K562 (cell line): ENCODE measurements at regions not wholly inside any gene's neighbourhood (a gene's known extent, or its start where the extent isn't known, plus 50 kb on each side); places are given as distances from the start of the nearest gene placed in this dataset.
"Not testable (repeated sequence)": the region's sequence is repeated elsewhere in the genome, so short reads cannot be mapped to it uniquely, and the experiment has no call there.

Experiments used
- ATAC-seq: fragments of 200-7000 bp; cut with Tn5 transposase; 3 replicates; pipeline ENCODE4 v1.9.1; 2020; ENCODE audit warnings: moderate library complexity
- BruUV-seq: library from RNA; stranded (reverse); fragments of 400-500 nt; replicated peaks from 2 replicates; lab custom pipeline; 2021; lab: Mats Ljungman, UMichigan
- CTCF ChIA-PET: fragments of 300-600 bp; formaldehyde crosslinking; extraction: SDS; loops from one replicate; lab custom pipeline; 2021; ENCODE audit warnings: low intra/inter-chr PET ratio; lab: Yijun Ruan, JAX
- POLR2A ChIA-PET: fragments of 300-600, 350-650 bp; sonication (Branson Sonifier 250); formaldehyde crosslinking; extraction: SDS; loops from one replicate; lab custom pipeline; 2021; ENCODE audit warnings: antibody characterized with exemption, inconsistent platforms; lab: Yijun Ruan, JAX
- DNase-seq, 4 experiments: peaks; one replicate each; pipeline versions ENCODE4 v3.0.0 to v3.0.0-alpha.2; 2011 to 2018; ENCODE audit warnings: low spot score in 3 of 4, mixed read lengths in 3 of 4; ENCODE audit errors: extremely low read depth in 1 of 4
- FAIRE-seq: peaks from 2 replicates; lab custom pipeline; 2011; peaks lifted over from hg19 to GRCh38; lab: Jason Lieb, UNC
- H2AFZ ChIP-seq: 2 replicates; pipeline ENCODE4 v1.6.0; 2011; ENCODE audit warnings: low read depth, low read length, control low read depth, inconsistent platforms
- H3K27ac ChIP-seq: fragments of 200-600 bp; 3 replicates; pipeline ENCODE4 v1.8.0; 2011; ENCODE audit warnings: low read depth, mild to moderate bottlenecking, control low read depth, inconsistent platforms, low read length, moderate library complexity, mixed read lengths; ENCODE audit errors: extremely low read depth
- H3K27me3 ChIP-seq, 2 experiments: fragments of 300-600 bp in 1 of 2; 2 replicates in 1 of 2; 3 replicates in 1 of 2; pipeline versions ENCODE4 v1.6.0 to v1.8.0; 2011; ENCODE audit warnings: inconsistent platforms in 2 of 2, low read length in 2 of 2, mild to moderate bottlenecking in 1 of 2, mixed read lengths in 1 of 2, moderate library complexity in 1 of 2; ENCODE audit not compliant: control insufficient read depth in 2 of 2, insufficient read depth in 2 of 2
- H3K36me3 ChIP-seq: fragments of 300-600 bp; 3 replicates; pipeline ENCODE4 v1.8.0; 2011; ENCODE audit warnings: mild to moderate bottlenecking, low read length, inconsistent platforms; ENCODE audit not compliant: control insufficient read depth, insufficient read depth
- H3K4me1 ChIP-seq, 2 experiments: fragments of 200-600 bp in 1 of 2; replicated peaks in 1 of 2; 2 replicates in 1 of 2; 3 replicates in 1 of 2; pipeline versions ENCODE4 v1.5.1 to v1.8.0; 2011; ENCODE audit warnings: inconsistent platforms in 2 of 2, low read length in 2 of 2, mild to moderate bottlenecking in 1 of 2, mixed read lengths in 1 of 2, moderate library complexity in 1 of 2; ENCODE audit not compliant: control insufficient read depth in 2 of 2, insufficient read depth in 2 of 2
- H3K4me2 ChIP-seq: 2 replicates; pipeline ENCODE4 v1.6.1; 2011; ENCODE audit warnings: low read length, control low read depth, inconsistent platforms, mixed read lengths; ENCODE audit not compliant: insufficient read depth
- H3K4me3 ChIP-seq: fragments of 200-600 bp; sonication (generic), shearing (Covaris generic); 2 replicates; pipeline ENCODE4 v1.5.1; 2016; ENCODE audit warnings: control low read depth, inconsistent platforms
- H3K79me2 ChIP-seq: fragments of 200-600 bp; 3 replicates; pipeline ENCODE4 v1.8.0; 2011; ENCODE audit warnings: low read length, inconsistent platforms; ENCODE audit not compliant: control insufficient read depth, insufficient read depth
- H3K9ac ChIP-seq, 2 experiments: 2 replicates each; pipeline versions ENCODE4 v1.6.0 to v1.6.1; 2011; ENCODE audit warnings: low read depth in 2 of 2, low read length in 2 of 2, control low read depth in 1 of 2, inconsistent platforms in 1 of 2, mild to moderate bottlenecking in 1 of 2, mixed read lengths in 1 of 2; ENCODE audit not compliant: insufficient read depth in 1 of 2
- H3K9me1 ChIP-seq: one replicate; pipeline ENCODE4 v1.6.0; 2011; ENCODE audit warnings: inconsistent platforms, mild to moderate bottlenecking, low read length, moderate library complexity; ENCODE audit not compliant: control insufficient read depth, insufficient read depth
- H3K9me3 ChIP-seq: replicated peaks from 2 replicates; pipeline ENCODE4 v1.5.1; 2011; ENCODE audit warnings: low read depth, low read length, inconsistent platforms; ENCODE audit not compliant: control insufficient read depth, insufficient read depth
- H4K20me1 ChIP-seq: replicated peaks from 2 replicates; pipeline ENCODE4 v1.6.1; 2011; ENCODE audit warnings: low read length, inconsistent platforms, mixed read lengths; ENCODE audit not compliant: control insufficient read depth, insufficient read depth
- FOXK2 ChIP-seq, 2 experiments: fragments of 450-650 bp; IDR thresholded peaks in 1 of 2; conservative IDR thresholded peaks in 1 of 2; 2 replicates each; pipeline ENCODE4 v1.6.1; 2016; ENCODE audit warnings: low read depth in 2 of 2, mild to moderate bottlenecking in 1 of 2
- MAFK ChIP-seq: IDR thresholded peaks from 2 replicates; pipeline ENCODE4 v1.6.1; 2011; ENCODE audit warnings: low read length, improper control_type of control experiment
- PPARD ChIP-seq: fragments of 250-450 bp; sonication (Bioruptor Pico); IDR thresholded peaks from 2 replicates; pipeline ENCODE4 v1.8.0; 2022; ENCODE audit warnings: inconsistent platforms, mild to moderate bottlenecking, moderate library complexity
- RBM14 ChIP-seq: fragments of 200-400 bp; formaldehyde crosslinking; IDR thresholded peaks from 2 replicates; pipeline ENCODE4 v1.6.1; 2018; ENCODE audit warnings: low read depth, mild to moderate bottlenecking, low read length, moderate library complexity, borderline replicate concordance; ENCODE audit not compliant: insufficient read depth
- RNF2 ChIP-seq: sonication (generic); IDR thresholded peaks from 2 replicates; pipeline ENCODE4 v1.6.1; 2016
- TARDBP ChIP-seq: fragments of 450-650 bp; IDR thresholded peaks from 2 replicates; pipeline ENCODE4 v1.6.1; 2016
- WGBS: fragments of 100-300 bp; shearing (Covaris generic); methylation state at CpG from one replicate; pipeline ENCODE4 v1.1.6; 2016; ENCODE audit warnings: low coverage, mixed read lengths; ENCODE audit not compliant: insufficient coverage; ENCODE audit errors: missing lambda C conversion rate; 5-methylcytosine and 5-hydroxymethylcytosine counted together
- in situ Hi-C: fragments of 300-500 bp; cut with MboI; formaldehyde crosslinking; loops from 4 replicates; pipeline ENCODE4 v1.15.0; 2018; ENCODE audit warnings: inconsistent platforms, mixed read lengths
- intact Hi-C: fragments of 100-400 bp; cut with micrococcal nuclease; formaldehyde crosslinking; loops from 2 replicates; pipeline ENCODE4 v1.14.2; 2022
- TF ChIP-seq, protein P1 (sequence below): sonication (generic); formaldehyde crosslinking; IDR thresholded peaks from 2 replicates; pipeline ENCODE4 v1.8.0; 2022; ENCODE audit warnings: missing genetic modification reagents, mild to moderate bottlenecking, moderate library complexity, borderline replicate concordance
- TF ChIP-seq, protein P2 (sequence below): fragments of 250-450 bp; sonication (Bioruptor Pico); IDR thresholded peaks from 2 replicates; pipeline ENCODE4 v1.5.0; 2022; ENCODE audit warnings: mild to moderate bottlenecking
- TF ChIP-seq, protein P3 (sequence below): sonication (generic); formaldehyde crosslinking; IDR thresholded peaks from 2 replicates; pipeline ENCODE4 v1.8.0; 2022; ENCODE audit warnings: mild to moderate bottlenecking, missing genetic modification reagents, borderline replicate concordance

DNA sequence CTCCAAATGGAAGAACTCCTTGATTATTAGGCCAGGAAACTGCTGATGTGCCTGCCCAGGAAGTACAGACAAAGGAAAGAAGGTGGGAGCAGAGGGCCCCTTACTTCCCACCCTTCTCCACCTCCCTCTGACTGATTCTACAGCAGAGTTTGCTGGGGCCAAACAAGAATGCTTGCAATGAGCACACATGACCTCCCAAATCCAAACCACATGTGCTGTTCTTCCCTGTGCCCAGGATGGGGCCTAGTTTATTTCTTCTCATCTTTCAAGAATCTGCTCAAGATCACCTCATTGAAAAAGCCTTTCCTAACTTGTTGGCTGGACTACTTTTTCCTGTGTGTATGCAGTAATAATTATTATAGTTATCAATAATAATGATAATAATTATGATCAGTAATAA, 286.1 kb downstream of the RAB38 start (continued):
- TF ChIP-seq, protein P1, sequence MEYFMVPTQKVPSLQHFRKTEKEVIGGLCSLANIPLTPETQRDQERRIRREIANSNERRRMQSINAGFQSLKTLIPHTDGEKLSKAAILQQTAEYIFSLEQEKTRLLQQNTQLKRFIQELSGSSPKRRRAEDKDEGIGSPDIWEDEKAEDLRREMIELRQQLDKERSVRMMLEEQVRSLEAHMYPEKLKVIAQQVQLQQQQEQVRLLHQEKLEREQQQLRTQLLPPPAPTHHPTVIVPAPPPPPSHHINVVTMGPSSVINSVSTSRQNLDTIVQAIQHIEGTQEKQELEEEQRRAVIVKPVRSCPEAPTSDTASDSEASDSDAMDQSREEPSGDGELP (CRISPR knock-in tag) = no peak
- TF ChIP-seq PPARD (CRISPR knock-in tag) (no peak), MAFK (no peak), FOXK2 (conservative IDR thresholded peaks at IDR 0.05 in 1 of 2, IDR thresholded peaks at IDR 0.05 in 1 of 2; ENCODE audit: low read depth in 2 of 2) (no peak), RBM14 (no peak), RNF2 (no peak), TARDBP (no peak)
- TF ChIP-seq, protein P2, sequence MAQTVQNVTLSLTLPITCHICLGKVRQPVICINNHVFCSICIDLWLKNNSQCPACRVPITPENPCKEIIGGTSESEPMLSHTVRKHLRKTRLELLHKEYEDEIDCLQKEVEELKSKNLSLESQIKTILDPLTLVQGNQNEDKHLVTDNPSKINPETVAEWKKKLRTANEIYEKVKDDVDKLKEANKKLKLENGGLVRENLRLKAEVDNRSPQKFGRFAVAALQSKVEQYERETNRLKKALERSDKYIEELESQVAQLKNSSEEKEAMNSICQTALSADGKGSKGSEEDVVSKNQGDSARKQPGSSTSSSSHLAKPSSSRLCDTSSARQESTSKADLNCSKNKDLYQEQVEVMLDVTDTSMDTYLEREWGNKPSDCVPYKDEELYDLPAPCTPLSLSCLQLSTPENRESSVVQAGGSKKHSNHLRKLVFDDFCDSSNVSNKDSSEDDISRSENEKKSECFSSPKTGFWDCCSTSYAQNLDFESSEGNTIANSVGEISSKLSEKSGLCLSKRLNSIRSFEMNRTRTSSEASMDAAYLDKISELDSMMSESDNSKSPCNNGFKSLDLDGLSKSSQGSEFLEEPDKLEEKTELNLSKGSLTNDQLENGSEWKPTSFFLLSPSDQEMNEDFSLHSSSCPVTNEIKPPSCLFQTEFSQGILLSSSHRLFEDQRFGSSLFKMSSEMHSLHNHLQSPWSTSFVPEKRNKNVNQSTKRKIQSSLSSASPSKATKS (CRISPR knock-in tag) = no peak
- TF ChIP-seq, protein P3, sequence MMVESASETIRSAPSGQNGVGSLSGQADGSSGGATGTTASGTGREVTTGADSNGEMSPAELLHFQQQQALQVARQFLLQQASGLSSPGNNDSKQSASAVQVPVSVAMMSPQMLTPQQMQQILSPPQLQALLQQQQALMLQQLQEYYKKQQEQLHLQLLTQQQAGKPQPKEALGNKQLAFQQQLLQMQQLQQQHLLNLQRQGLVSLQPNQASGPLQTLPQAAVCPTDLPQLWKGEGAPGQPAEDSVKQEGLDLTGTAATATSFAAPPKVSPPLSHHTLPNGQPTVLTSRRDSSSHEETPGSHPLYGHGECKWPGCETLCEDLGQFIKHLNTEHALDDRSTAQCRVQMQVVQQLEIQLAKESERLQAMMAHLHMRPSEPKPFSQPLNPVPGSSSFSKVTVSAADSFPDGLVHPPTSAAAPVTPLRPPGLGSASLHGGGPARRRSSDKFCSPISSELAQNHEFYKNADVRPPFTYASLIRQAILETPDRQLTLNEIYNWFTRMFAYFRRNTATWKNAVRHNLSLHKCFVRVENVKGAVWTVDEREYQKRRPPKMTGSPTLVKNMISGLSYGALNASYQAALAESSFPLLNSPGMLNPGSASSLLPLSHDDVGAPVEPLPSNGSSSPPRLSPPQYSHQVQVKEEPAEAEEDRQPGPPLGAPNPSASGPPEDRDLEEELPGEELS = no peak

DNA sequence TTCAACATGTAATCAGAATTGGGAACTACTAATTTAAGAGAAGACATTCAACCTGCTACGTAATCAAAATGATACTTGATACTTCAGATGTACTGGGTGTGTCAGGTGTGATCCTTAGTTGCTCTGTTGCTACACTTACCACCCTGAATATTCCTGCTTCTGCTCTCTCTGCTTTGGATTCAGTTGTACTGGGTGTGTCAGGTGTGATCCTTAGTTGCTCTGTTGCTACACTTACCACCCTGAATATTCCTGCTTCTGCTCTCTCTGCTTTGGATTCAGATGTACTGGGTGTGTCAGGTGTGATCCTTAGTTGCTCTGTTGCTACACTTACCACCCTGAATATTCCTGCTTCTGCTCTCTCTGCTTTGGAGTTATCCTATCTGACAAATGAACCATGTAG, 290.2 kb downstream of the RAB38 start:
- intact Hi-C loops, H3K79me2 ChIP-seq, CTCF ChIA-PET, H3K36me3 ChIP-seq, H3K9me1 ChIP-seq, H3K4me1 ChIP-seq, H3K9me3 ChIP-seq, H4K20me1 ChIP-seq, BruUV-seq, ATAC-seq, FAIRE-seq, H3K9ac ChIP-seq, H3K27me3 ChIP-seq, POLR2A ChIA-PET, H2AFZ ChIP-seq, DNase-seq, H3K4me2 ChIP-seq, H3K4me3 ChIP-seq, in situ Hi-C loops, H3K27ac ChIP-seq: not testable (repeated sequence)
- 9% methylated on average over 1 of the region's 1 CpG for WGBS
